Thoracic aorta (tissue), 2 donors: ENCODE measurements at regions not wholly inside any gene's neighbourhood (a gene's known extent, or its start where the extent isn't known, plus 50 kb on each side); places are given as distances from the start of the nearest gene placed in this dataset.

Source experiments
- ATAC-seq: fragments of 150-250 bp; one replicate; pipeline ENCODE4 v1.8.0; 2017; ENCODE audit warnings: low read depth; ENCODE audit not compliant: insufficient number of reproducible peaks, low FRiP score
- DNase-seq: peaks from one replicate; pipeline ENCODE4 v3.0.0-alpha.2; 2020; ENCODE audit warnings: low spot score
- H3K27ac ChIP-seq, 2 donors: fragments of 200-600 bp; sonication (generic); 1 replicate in 1 of 2; 2 replicates in 1 of 2; pipeline ENCODE4 v1.5.1; 2016; ENCODE audit warnings: mild to moderate bottlenecking in 2 of 2, moderate library complexity in 2 of 2
- H3K27me3 ChIP-seq: fragments of 200-600 bp; sonication (generic); replicated peaks from 2 replicates; pipeline ENCODE4 v1.6.0; 2016; ENCODE audit warnings: mild to moderate bottlenecking; ENCODE audit not compliant: insufficient read depth
- H3K36me3 ChIP-seq: fragments of 200-600 bp; sonication (generic); one replicate; pipeline ENCODE4 v1.5.1; 2016
- H3K4me1 ChIP-seq, 2 donors: fragments of 200-600 bp; sonication (generic); 1 replicate in 1 of 2; 2 replicates in 1 of 2; pipeline versions ENCODE4 v1.5.1 to v1.6.0; 2016; ENCODE audit warnings: low read depth in 2 of 2, mild to moderate bottlenecking in 1 of 2; ENCODE audit not compliant: control insufficient read depth in 1 of 2
- H3K4me3 ChIP-seq: fragments of 200-600 bp; sonication (generic); 2 replicates; pipeline ENCODE4 v1.5.1; 2016; ENCODE audit warnings: mild to moderate bottlenecking
- H3K9me3 ChIP-seq: fragments of 200-600 bp; sonication (generic); 2 replicates; pipeline ENCODE4 v1.5.1; 2016
- TF ChIP-seq, protein P1 (sequence below): fragments of 200-600 bp; sonication (generic); IDR thresholded peaks from one replicate; pipeline ENCODE4 v1.5.1; 2019; ENCODE audit warnings: antibody characterized with exemption

DNA sequence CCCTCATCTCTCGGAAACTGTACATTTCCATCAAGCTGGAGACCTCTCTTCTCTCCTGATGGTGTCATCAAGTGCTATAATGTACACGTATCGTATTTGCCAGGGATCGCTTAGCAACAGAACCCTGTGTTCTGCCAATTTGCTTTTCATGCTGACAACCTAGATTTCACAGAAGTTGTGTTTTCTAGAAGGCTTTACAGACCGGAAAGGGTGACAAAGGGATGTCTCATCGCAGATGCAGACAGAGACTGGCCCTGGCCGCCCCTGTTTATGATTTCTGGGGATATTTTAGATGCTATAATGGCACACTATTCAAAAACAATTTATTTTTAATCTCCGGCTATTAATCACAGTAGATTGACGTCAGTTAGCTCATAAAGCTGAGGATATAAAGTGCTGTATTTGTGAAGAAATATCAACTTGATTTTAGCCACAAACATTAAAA is 291.4 kb downstream of the IRS2 start:
- DNase-seq = no peak
- TF ChIP-seq, protein P1, sequence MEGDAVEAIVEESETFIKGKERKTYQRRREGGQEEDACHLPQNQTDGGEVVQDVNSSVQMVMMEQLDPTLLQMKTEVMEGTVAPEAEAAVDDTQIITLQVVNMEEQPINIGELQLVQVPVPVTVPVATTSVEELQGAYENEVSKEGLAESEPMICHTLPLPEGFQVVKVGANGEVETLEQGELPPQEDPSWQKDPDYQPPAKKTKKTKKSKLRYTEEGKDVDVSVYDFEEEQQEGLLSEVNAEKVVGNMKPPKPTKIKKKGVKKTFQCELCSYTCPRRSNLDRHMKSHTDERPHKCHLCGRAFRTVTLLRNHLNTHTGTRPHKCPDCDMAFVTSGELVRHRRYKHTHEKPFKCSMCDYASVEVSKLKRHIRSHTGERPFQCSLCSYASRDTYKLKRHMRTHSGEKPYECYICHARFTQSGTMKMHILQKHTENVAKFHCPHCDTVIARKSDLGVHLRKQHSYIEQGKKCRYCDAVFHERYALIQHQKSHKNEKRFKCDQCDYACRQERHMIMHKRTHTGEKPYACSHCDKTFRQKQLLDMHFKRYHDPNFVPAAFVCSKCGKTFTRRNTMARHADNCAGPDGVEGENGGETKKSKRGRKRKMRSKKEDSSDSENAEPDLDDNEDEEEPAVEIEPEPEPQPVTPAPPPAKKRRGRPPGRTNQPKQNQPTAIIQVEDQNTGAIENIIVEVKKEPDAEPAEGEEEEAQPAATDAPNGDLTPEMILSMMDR = no peak
- H3K27me3 ChIP-seq = no peaks in the 10 kb centered on the region
- no peaks in the 10 kb centered on the region for H3K36me3 ChIP-seq
- H3K27ac ChIP-seq = no peak overlapping the region
- ATAC-seq = no peak
- H3K4me3 ChIP-seq = no peak overlapping the region
- H3K9me3 ChIP-seq = no peaks in the 10 kb centered on the region
- peaks cover 0 to 9% of the 10 kb centered on the region in 2 donors for H3K4me1 ChIP-seq

DNA sequence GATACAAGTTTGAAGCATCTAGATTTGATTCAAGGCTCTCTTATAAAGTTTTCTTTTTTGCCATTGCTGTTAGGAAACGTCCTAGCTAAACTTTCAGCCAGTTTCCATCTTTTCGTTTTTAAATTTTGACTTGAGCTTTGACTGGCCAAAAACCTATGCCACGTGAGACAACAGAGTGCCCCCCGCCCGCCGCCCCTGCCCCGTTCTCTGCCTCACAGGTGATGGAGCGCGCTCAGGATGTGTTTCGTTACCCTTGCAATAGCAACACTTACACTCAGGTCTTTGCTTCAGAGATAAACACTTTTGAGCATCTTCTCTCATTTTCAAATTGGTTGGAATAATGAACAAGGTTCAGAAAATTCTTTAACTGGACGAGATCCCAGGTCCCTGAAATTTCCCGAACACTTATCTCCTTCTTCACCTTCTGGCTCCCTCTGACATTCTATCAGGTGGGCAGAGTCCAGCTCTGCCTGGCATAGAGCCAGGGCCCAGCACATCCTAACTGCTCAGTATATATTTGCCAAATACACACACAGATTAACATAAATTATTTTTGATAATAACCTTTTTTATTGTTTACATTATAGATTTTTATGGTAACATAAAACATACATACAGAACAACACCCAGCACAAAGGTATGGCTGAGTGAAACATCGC is 301.1 kb downstream of the IRS2 start:
- no peak overlapping the region for H3K27ac ChIP-seq
- no peaks in the 10 kb centered on the region for H3K36me3 ChIP-seq
- ATAC-seq = no peak
- H3K4me1 ChIP-seq = peaks cover 0 to 5% of the 10 kb centered on the region in 2 donors
- DNase-seq = no peak
- H3K9me3 ChIP-seq = no peaks in the 10 kb centered on the region
- TF ChIP-seq, protein P1 = no peak
- H3K27me3 ChIP-seq = no peaks in the 10 kb centered on the region
- H3K4me3 ChIP-seq = no peak overlapping the region

DNA sequence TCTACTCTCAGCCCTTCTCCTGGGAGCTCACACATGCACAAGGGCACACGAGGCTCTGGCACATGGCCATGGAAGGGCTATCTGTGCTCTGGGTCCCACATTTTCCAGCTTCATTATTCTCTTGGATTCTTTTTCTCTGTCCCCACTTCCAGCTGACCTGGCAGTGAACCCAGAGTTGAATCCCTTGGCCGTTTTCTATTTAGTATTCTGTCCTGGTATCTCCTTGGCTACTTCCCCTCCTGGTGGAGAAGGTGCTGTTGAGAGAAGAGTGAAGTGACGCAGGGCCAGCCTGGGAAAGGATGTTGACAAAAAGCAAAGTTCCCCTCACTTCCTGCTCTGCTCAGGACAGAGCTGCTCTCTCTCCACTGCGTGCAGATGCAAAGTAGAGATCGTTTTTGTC is 303.1 kb downstream of the IRS2 start:
- no peak overlapping the region for H3K4me3 ChIP-seq
- H3K27ac ChIP-seq = no peak overlapping the region
- DNase-seq (no peak), ATAC-seq (no peak)
- TF ChIP-seq, protein P1 = no peak
- H3K36me3 ChIP-seq = no peaks in the 10 kb centered on the region
- H3K9me3 ChIP-seq = no peaks in the 10 kb centered on the region
- H3K4me1 ChIP-seq = peaks cover 0 to 10% of the 10 kb centered on the region in 2 donors
- H3K27me3 ChIP-seq = no peaks in the 10 kb centered on the region

DNA sequence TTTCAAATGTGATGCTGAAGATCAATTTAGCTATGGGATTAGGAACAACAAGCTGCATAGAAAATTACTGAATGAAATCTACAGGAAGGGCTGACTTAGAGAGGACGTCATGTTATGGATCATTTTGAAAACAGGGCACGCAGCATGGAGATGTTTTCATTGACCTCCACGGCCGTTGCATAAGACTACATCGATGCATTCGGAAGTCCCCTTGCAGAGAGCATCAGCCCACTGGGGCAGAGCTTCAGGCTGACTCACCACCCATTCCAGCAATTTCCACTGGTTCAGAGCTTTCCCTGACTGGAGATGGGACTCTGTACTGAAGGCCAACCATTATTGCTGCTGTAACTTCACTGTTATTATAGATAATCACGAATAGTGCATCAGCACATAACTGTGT is 305.3 kb downstream of the IRS2 start:
- TF ChIP-seq, protein P1 = no peak

DNA sequence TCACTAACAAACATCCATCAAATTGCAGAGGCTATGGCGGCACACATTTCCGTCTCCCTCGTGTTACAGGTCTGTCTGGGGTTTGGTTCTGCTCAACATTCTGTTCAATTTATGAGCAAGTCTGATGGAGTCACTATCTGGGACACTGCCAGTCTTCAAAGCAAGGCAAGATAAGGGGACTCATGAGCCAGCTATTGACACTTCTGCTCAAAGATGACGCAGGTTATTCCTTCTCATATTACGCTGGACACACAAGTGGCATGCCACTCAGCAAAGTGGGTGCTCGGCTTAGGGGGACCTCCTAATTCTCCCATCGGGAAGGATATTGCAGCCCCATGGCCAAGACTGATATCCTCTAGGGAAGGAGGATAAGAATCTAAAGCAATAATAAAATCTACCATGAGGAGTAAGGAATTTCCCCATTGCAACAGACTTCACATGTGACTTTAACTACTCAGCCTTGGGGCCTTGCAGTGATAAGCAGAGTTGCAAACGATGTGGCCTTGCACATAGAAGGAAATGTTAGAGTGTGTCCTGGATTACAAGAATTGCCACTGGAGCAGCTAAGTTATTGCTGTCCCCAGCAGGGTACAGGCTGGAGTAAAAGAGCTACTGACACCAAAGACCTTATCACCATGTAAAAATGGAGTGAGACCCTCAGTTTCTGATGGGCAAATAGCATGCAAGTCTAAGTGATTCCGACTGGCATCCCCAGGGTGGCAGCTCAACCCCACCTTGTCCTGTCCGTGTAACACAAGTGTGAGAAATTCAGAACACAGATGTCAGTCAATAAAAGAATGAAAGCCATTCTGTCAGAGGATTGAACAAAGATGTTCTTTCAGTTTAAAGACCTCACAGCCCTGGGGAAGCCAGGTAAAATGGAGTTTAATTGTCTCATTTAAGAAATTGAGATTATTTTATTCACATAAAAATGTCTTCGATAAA is 306.1 kb downstream of the IRS2 start:
- TF ChIP-seq, protein P1 = no peak
- ATAC-seq (peak; percentile 58), DNase-seq (peak; percentile 17)
- no peak overlapping the region for H3K4me3 ChIP-seq
- H3K36me3 ChIP-seq = no peaks in the 10 kb centered on the region
- H3K9me3 ChIP-seq = no peaks in the 10 kb centered on the region
- H3K27ac ChIP-seq = no peak overlapping the region
- peaks cover 0 to 10% of the 10 kb centered on the region in 2 donors for H3K4me1 ChIP-seq
- no peaks in the 10 kb centered on the region for H3K27me3 ChIP-seq

More for the DNA sequence above, 305.3 kb downstream of the IRS2 start:
- no peaks in the 10 kb centered on the region for H3K36me3 ChIP-seq
- DNase-seq (no peak), ATAC-seq (no peak)
- peaks cover 0 to 10% of the 10 kb centered on the region in 2 donors for H3K4me1 ChIP-seq
- no peak overlapping the region for H3K27ac ChIP-seq
- H3K9me3 ChIP-seq = no peaks in the 10 kb centered on the region
- H3K4me3 ChIP-seq = no peak overlapping the region
- no peaks in the 10 kb centered on the region for H3K27me3 ChIP-seq
